Chondrocyte (in vitro differentiated cells): ENCODE measurements at regions not wholly inside any gene's neighbourhood (a gene's known extent, or its start where the extent isn't known, plus 50 kb on each side); places are given as distances from the start of the nearest gene placed in this dataset.

Experiments used
- DNase-seq: peaks from one replicate; pipeline ENCODE4 v3.0.0; 2021; ENCODE audit warnings: mixed read lengths, low spot score
- H3K27ac Mint-ChIP-seq: one replicate; pipeline ENCODE4 v1.8.0; 2021; ENCODE audit warnings: mild to moderate bottlenecking, moderate library complexity, mixed read lengths; ENCODE audit not compliant: unreplicated experiment
- H3K27me3 Mint-ChIP-seq: 2 replicates; pipeline ENCODE4 v1.8.0; 2021; ENCODE audit warnings: low read depth, mixed read lengths
- H3K36me3 Mint-ChIP-seq: 2 replicates; pipeline ENCODE4 v1.8.0; 2021; ENCODE audit warnings: low read depth, mixed read lengths
- H3K4me1 Mint-ChIP-seq: 2 replicates; pipeline ENCODE4 v1.8.0; 2021; ENCODE audit warnings: low read depth, mild to moderate bottlenecking, mixed read lengths
- H3K4me3 Mint-ChIP-seq: one replicate; pipeline ENCODE4 v1.8.0; 2021; ENCODE audit warnings: mild to moderate bottlenecking, moderate library complexity, mixed read lengths; ENCODE audit not compliant: unreplicated experiment
- H3K9me3 Mint-ChIP-seq: 2 replicates; pipeline ENCODE4 v1.8.0; 2021; ENCODE audit warnings: low read depth, mixed read lengths
- TF ChIP-seq, protein P1 (sequence below): fragments of 200-600 bp; sonication (generic); IDR thresholded peaks from 2 replicates; pipeline ENCODE4 v1.5.0; 2021; ENCODE audit warnings: antibody characterized with exemption, mild to moderate bottlenecking, moderate library complexity

DNA sequence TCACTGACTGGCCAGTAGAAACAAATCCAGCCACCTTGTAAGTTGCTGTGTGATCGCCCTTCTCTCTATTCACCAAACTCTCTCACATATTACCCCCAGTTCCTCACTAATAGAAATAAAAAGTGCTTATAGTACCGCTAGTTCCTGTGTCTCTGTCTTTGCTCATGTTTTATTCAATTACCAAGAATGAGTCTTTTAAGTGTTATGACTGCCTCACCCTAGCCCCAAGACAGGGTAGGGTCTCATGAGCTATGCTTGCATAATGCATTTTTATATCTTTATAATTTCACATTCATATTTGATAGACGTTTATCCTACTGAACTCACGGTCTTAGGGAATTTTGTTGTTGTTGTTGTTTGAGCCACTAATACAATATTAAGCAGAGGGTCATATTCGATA is 109.6 kb upstream of the DOK6 start:
- no peak for DNase-seq
- Mint-ChIP-seq H3K4me1 (no peaks in the 10 kb centered on the region), H3K4me3 (no peak overlapping the region), H3K27me3 (peaks cover 5% of the 10 kb centered on the region), H3K9me3 (no peaks in the 10 kb centered on the region), H3K27ac (no peak overlapping the region), H3K36me3 (no peaks in the 10 kb centered on the region)
- TF ChIP-seq, protein P1, sequence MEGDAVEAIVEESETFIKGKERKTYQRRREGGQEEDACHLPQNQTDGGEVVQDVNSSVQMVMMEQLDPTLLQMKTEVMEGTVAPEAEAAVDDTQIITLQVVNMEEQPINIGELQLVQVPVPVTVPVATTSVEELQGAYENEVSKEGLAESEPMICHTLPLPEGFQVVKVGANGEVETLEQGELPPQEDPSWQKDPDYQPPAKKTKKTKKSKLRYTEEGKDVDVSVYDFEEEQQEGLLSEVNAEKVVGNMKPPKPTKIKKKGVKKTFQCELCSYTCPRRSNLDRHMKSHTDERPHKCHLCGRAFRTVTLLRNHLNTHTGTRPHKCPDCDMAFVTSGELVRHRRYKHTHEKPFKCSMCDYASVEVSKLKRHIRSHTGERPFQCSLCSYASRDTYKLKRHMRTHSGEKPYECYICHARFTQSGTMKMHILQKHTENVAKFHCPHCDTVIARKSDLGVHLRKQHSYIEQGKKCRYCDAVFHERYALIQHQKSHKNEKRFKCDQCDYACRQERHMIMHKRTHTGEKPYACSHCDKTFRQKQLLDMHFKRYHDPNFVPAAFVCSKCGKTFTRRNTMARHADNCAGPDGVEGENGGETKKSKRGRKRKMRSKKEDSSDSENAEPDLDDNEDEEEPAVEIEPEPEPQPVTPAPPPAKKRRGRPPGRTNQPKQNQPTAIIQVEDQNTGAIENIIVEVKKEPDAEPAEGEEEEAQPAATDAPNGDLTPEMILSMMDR = no peak

DNA sequence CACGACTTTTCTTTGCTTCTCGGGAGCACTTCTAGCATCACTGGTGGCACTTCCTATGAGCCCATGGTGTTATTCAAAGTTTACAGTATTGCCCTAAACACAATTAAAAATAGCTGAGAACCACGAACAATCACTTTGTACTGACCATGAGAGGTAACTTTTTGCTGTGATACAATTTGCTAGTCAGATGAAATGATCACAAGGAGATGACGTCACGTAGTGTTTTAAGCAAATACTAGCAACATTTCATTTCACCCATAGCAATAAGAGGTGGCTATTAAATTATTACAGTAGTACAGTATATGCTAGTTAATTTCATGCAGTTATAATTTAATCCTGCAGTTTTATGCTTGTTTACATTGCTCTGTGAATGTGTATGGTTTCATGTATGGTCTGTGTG is 108.9 kb upstream of the DOK6 start:
- Mint-ChIP-seq H3K27me3 (peaks cover 5% of the 10 kb centered on the region), H3K9me3 (peaks cover 4% of the 10 kb centered on the region), H3K4me3 (no peak overlapping the region), H3K36me3 (no peaks in the 10 kb centered on the region), H3K27ac (no peak overlapping the region), H3K4me1 (no peaks in the 10 kb centered on the region)
- TF ChIP-seq, protein P1 = no peak
- no peak for DNase-seq

DNA sequence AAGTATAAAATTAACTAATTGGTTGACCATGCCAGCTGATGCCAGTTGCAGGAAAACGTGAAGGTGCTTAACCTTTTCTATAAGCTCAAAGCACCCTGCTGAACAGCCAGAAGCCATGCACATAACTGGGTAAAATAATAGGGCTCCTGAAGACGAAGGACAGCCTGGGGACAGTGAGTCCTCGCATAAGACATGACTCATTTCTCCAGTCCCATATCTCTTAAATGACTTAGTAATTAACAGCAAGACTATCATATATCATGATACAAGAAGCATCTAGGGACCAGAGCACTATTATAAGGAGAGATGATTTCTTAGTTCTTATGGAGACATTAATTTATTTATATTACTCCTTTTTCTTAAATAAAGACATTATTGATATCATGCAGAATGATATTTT is 100.5 kb upstream of the DOK6 start:
- Mint-ChIP-seq H3K27me3 (no peaks in the 10 kb centered on the region), H3K4me1 (no peaks in the 10 kb centered on the region), H3K9me3 (peaks cover 18% of the 10 kb centered on the region), H3K27ac (no peak overlapping the region), H3K4me3 (no peak overlapping the region), H3K36me3 (no peaks in the 10 kb centered on the region)
- no peak for DNase-seq
- TF ChIP-seq, protein P1 = no peak

DNA sequence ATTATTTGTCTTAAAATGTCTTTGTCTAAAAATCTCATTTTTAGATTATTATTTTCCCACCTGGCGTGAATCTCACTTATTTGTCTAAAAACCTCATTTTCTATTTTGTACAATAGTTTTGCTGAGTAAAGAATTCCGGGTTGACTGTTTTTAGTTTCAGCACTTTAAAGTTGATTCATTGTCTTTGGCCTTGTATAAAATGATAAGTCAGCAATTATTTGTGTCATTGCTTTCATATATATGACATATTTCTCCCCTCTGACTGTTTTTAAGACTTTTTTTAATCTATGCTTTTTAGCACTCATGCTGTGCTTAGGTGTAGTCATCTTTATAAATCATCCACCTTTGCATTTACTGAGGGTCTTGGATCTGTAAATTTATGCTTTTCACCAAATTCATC is 92.1 kb upstream of the DOK6 start:
- Mint-ChIP-seq H3K9me3 (peaks cover 13% of the 10 kb centered on the region), H3K4me3 (no peak overlapping the region), H3K27me3 (no peaks in the 10 kb centered on the region), H3K36me3 (no peaks in the 10 kb centered on the region), H3K4me1 (no peaks in the 10 kb centered on the region), H3K27ac (no peak overlapping the region)
- TF ChIP-seq, protein P1 = no peak
- no peak for DNase-seq

DNA sequence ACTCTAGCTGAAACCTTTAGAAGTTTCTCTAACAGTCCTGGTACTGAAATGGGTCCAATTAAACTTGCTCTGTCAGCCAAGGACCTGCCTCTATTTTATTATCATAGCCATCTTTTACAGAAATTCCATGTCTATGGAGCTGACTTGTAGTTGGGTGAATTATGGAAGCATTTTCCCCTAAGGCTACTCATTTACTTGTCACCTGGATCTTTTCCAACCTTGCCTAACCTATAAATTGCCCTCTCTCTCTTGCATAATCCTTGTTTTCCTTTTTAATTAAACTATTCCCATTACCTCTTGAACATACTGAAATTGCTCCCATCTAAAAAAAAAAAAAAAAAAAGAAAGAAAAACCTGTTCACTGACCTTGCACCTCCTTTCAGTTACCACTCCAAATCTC is 74.6 kb upstream of the DOK6 start:
- no peak for DNase-seq
- no peak overlapping the region for H3K4me3 Mint-ChIP-seq
- H3K9me3 Mint-ChIP-seq = peaks cover 6% of the 10 kb centered on the region
- no peaks in the 10 kb centered on the region for H3K4me1 Mint-ChIP-seq
- peaks cover 8% of the 10 kb centered on the region for H3K27me3 Mint-ChIP-seq
- H3K27ac Mint-ChIP-seq = no peak overlapping the region
- TF ChIP-seq, protein P1 = no peak
- H3K36me3 Mint-ChIP-seq = no peaks in the 10 kb centered on the region
